Dermis blood vessel endothelial cell (primary cell): ENCODE measurements at regions not wholly inside any gene's neighbourhood (a gene's known extent, or its start where the extent isn't known, plus 50 kb on each side); places are given as distances from the start of the nearest gene placed in this dataset.

Source experiments
- DNase-seq: peaks from one replicate; pipeline ENCODE4 v3.0.0; 2010

DNA sequence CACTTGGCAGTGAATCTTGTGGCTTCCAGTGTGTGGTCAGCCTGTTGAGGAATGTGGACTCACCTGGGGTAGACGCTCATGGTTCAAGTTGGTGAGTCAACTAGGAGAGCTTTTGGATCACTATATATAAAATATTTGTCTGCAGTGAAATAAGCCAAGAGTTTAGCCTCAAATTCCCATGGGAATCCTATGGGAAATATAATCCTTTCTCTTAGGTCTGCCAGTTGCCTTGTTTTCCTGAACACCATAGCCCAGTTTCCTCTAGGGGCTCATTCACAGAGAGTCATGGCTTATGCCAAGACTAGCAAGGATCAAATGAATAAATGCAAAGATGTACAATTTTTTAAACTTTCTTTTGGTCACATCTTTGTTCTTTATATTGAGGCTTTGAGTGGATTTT lies 100.1 kb upstream of the NPHP3 start:
- no peak for DNase-seq

- no peak for DNase-seq
Observed at GRCh38 chr3:132821314-132821713, 99.1 kb upstream of the NPHP3 start.

GRCh38 chr3:132818251-132818650 lies 96.0 kb upstream of the NPHP3 start:
- DNase-seq = no peak

DNA sequence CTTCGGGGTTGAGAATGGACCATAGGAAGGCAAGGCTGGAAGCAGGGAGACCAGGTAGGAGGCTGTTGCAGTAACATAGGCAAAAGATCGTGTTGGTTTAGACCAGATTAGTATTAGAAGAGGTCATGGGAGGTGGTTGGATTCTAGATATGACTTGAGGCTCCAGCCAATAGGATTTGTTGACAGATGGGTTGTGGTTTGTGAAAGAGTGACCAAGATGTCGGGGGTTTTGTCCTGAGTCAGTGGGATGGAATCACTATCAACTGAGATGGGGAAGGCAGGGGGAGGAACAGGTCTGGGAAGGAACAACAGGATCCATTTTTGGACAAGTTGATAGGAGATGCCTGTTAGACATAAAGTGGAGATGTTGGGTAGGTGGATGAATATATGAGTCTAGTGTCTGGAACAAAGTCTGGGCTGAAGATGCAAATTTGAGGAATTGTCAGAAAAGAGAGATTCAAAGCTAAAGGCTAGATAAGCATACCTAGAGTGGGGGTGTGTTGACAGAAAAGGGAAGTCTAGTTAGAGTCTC lies 95.5 kb upstream of the NPHP3 start:
- DNase-seq = no peak

- no peak for DNase-seq
Observed at GRCh38 chr3:132805071-132805470, 82.9 kb upstream of the NPHP3 start.

DNA sequence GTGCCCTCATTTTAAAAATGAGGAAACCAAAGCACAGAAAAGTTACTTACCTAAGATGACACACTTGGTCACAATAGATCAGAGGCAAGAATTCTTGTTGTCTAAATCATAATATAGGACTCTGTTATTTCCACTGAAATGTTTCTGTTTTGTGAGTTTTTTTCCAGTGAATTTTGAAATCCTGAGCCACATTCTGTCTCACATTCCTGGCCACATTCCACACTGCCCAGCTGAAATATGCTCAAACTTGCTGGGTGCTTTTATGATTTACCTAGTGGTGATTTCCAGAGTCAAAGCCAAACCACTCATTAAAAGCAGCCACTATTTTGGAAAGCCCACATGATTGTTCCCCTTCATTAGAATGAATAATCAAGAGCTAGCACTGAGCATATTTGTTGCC lies 82.3 kb upstream of the NPHP3 start:
- DNase-seq = no peak

DNA sequence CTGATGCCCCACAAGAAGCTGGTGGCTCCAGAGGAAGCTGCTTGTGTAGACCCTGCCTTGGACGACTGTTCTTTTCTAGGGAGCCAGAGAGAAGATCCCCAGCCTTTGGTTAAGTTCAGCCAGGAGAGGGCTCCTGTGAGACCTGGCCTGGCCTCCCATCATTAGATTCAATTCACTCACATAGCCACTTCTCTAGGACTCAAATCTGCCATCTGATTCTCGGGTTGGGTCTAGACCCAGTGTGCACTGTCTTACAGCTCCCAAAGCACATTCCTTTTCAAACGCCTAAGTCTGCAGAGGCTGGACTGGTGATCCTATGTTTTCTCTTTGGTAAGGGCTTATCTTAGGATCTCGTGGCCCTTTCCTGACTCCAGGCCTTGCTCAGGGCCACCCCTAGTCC lies 81.7 kb upstream of the NPHP3 start:
- DNase-seq = no peak

GRCh38 chr3:132800958-132801357 lies 78.7 kb upstream of the NPHP3 start:
- no peak for DNase-seq

DNA sequence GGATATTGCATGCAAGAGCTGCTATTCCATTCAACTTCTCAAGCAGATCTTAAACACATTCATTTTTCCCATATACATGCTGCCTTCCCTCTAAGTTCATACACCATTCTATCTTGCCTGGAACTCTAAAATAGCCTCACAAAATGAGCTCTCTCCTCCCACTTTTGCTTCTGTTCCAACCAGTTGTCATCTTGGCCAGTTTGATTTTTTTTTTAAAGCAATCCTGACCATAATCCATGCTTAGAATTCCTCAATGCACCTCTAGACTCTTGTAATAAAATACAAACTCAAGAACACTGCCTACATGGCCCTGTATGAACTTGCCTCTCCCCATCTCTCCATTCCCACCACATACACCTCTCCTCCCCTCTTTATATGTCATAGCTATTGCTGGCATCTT lies 68.6 kb upstream of the NPHP3 start:
- no peak for DNase-seq

- no peak for DNase-seq
Observed at GRCh38 chr3:132789959-132790358, 67.8 kb upstream of the NPHP3 start.

GRCh38 chr3:132788301-132788671 lies 66.1 kb upstream of the NPHP3 start:
- peak; percentile 36 for DNase-seq

DNA sequence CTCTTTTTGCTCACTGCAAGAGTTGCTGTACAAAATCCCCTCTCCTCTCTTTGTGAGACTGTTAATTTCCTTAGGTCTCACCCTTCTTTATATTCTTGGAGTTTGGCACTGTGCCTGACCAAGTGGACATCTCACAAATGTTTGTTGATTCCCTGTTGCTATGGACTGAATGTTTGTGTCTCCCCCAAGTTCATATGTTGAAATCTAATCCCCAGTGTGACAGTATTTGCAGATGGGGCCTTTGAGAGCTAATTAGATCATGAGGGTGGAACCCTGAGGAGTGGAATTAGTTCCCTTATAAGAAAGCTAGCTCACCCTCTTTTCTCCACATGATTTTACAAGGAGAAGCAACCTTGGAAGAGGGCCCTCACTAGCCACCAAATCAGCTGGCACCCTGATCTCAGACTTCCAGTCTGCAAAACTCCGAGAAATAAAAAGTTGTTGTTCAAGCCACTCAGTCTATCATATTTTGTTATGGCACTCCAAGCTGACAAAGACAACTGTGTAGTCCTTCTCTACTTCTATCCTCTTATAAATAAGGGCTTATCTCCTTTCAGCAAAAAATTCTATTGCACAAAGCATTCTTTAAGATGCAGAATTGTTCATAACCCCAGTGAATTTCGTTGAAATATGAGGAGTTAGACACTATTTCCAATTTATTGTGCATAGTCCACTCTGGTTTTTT lies 65.5 kb upstream of the NPHP3 start:
- DNase-seq = no peak

DNA sequence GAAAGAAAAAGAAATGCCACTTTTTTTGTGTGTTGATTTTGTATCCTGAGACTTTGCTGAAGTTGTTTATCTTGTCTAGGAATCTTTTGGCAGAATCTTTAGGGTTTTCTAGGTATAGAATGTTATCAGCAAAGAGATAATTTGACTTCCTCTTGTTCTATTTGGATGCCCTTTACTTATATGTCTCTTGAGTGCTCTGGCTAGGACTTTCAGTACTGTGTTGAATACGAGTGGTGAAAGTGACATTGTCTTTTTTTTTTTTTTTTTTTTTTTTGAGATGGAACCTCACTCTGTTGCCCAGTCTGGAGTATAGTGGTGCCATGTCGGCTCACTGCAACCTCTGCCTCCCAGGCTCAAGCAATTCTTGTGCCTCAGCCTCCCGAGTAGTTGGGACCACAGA lies 64.7 kb upstream of the NPHP3 start:
- no peak for DNase-seq

- DNase-seq = peak; percentile 23
Observed at GRCh38 chr3:132785292-132785691, 63.1 kb upstream of the NPHP3 start.

- no peak for DNase-seq
Observed at GRCh38 chr3:132784502-132785025, 62.4 kb upstream of the NPHP3 start.

- no peak for DNase-seq
Observed at GRCh38 chr3:132783152-132783551, 60.9 kb upstream of the NPHP3 start.

GRCh38 chr3:132781922-132782321 lies 59.7 kb upstream of the NPHP3 start:
- no peak for DNase-seq

- no peak for DNase-seq
Observed at GRCh38 chr3:132777171-132777570, 55.0 kb upstream of the NPHP3 start.

DNA sequence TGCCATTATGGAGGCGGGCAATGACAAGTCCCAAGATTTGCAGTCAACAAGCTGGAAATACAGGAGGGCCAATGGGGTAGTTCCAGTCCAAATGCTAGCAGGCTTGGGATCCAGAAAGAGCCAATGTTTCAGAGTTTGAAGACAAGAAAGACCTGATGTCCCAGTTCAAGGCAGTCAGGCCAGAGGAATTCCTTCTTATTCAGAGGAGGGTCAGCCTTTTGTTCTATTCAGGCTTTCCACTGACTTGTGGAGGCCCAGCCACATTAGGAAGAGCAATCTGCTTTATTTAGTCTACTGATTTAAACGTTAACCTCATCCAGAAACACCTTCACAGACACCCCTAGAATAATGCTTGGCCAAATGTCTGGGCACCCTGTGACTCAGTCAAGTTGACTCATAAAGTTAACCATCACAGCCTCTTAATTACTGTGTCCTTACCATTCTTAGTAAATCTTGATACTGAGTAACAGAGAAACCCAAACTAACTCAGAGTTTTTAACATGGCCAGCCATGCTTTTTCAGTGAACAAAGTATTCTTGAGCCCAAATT lies 50.9 kb upstream of the NPHP3 start:
- no peak for DNase-seq

GRCh38 chr3:132772252-132772651 lies 50.0 kb upstream of the NPHP3 start:
- DNase-seq = no peak
